ENCODE measurements at regions not wholly inside any gene's neighbourhood (a gene's known extent, or its start where the extent isn't known, plus 50 kb on each side); places are given as distances from the start of the nearest gene placed in this dataset.

DNA sequence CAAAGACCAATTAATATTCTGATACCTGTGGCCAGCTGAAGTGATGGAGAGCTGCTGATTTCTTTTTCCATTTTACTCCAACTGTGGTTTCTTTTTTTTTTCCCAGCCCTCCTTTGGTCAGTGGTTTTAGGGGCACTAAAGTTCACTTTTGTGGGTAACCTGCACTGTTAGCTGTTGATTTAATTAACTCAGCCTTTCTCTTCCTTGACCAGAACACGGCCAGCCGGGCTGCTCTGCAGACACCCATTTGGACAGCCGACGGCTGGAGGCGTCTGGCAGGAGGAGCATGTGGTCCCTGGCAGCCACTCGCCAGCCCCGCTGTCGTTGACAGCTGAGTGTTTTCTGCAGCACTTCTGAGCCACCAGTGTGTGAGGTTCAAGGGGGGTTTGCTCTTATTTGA lies 136.2 kb upstream of the RUNX3 start:
- Mint-ChIP-seq H3K4me1 (peaks cover 12 to 26% of the 10 kb centered on the region in 2 experiments), H3K36me3 (ENCODE audit: insufficient read depth in 1 of 3, low read depth in 3 of 3) (no peaks in the 10 kb centered on the region), H3K27me3 (ENCODE audit: low read depth) (peaks cover 4% of the 10 kb centered on the region), H3K27ac (no peak overlapping the region; a peak in 1 of 7 replicates), H3K9me3 (no peaks in the 10 kb centered on the region), H3K4me3 (no peak overlapping the region; a peak in 1 of 5 replicates)
- no peak overlapping the region for H3T11ph ChIP-seq (ENCODE audit: low read length)
- H3K79me1 ChIP-seq (ENCODE audit: insufficient read depth, low read depth, low read length, poor library complexity, severe bottlenecking): no peaks in the 10 kb centered on the region
- no peak overlapping the region for H3K23ac ChIP-seq (ENCODE audit: insufficient read length, low read depth, low read length)
- no peak overlapping the region for H3K4ac ChIP-seq (ENCODE audit: low read depth, low read length)
- H3K9me3 ChIP-seq (ENCODE audit: control insufficient read depth, low read depth, low read length): no peaks in the 10 kb centered on the region
- TF ChIP-seq, protein P1, sequence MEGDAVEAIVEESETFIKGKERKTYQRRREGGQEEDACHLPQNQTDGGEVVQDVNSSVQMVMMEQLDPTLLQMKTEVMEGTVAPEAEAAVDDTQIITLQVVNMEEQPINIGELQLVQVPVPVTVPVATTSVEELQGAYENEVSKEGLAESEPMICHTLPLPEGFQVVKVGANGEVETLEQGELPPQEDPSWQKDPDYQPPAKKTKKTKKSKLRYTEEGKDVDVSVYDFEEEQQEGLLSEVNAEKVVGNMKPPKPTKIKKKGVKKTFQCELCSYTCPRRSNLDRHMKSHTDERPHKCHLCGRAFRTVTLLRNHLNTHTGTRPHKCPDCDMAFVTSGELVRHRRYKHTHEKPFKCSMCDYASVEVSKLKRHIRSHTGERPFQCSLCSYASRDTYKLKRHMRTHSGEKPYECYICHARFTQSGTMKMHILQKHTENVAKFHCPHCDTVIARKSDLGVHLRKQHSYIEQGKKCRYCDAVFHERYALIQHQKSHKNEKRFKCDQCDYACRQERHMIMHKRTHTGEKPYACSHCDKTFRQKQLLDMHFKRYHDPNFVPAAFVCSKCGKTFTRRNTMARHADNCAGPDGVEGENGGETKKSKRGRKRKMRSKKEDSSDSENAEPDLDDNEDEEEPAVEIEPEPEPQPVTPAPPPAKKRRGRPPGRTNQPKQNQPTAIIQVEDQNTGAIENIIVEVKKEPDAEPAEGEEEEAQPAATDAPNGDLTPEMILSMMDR (conservative IDR thresholded peaks at IDR 0.05): no peak
- H3K56ac ChIP-seq (ENCODE audit: insufficient read length, low read depth, low read length): no peak overlapping the region
- no peaks in the 10 kb centered on the region for H3K27me3 ChIP-seq (ENCODE audit: insufficient read depth, low read length)
- WGBS (ENCODE audit: extremely low coverage, insufficient read length, low lambda C conversion rate): no CpG with 5 or more reads among the region's 8 CpGs
- H2BK5ac ChIP-seq (ENCODE audit: insufficient read length, low read length): no peak overlapping the region
- no peak overlapping the region for H2AK5ac ChIP-seq (ENCODE audit: insufficient read length, low read length)
- no peak overlapping the region for H2BK15ac ChIP-seq (ENCODE audit: low read depth, low read length)
- H3K9ac ChIP-seq (ENCODE audit: extremely low read depth, insufficient read length, low read length): no peak overlapping the region
- no peak overlapping the region for H3K27ac ChIP-seq (ENCODE audit: insufficient read length, low read depth, low read length)
- DNase-seq: no peak
- no peak overlapping the region for H2BK120ac ChIP-seq (ENCODE audit: low read depth, low read length, poor library complexity, severe bottlenecking)
- no peak overlapping the region for H4K5ac ChIP-seq (ENCODE audit: insufficient read length, low read depth, low read length)
- no peak overlapping the region for H4K8ac ChIP-seq (replicated peaks; ENCODE audit: insufficient read length, low read depth, low read length)
- no peaks in the 10 kb centered on the region for H4K20me1 ChIP-seq (ENCODE audit: control insufficient read depth, insufficient read depth, insufficient read length)
- no peak overlapping the region for H3K14ac ChIP-seq (ENCODE audit: insufficient read depth, low read length)
- no peaks in the 10 kb centered on the region for H3K23me2 ChIP-seq (ENCODE audit: insufficient read length, low read depth, low read length, poor library complexity, severe bottlenecking)
- no peak overlapping the region for H4K91ac ChIP-seq (ENCODE audit: insufficient read length, low read depth, low read length)
- no peak overlapping the region for H3K18ac ChIP-seq (ENCODE audit: insufficient read length, low read depth, low read length)
- no peak overlapping the region for H2BK20ac ChIP-seq (ENCODE audit: low read depth, low read length, poor library complexity, severe bottlenecking)
- no peak overlapping the region for H3K4me2 ChIP-seq (ENCODE audit: insufficient read depth, insufficient read length, low read length)
- no peaks in the 10 kb centered on the region for H3K4me1 ChIP-seq (ENCODE audit: insufficient read depth, low read length)
- H3K79me2 ChIP-seq (ENCODE audit: insufficient read depth, low read length): no peaks in the 10 kb centered on the region
- no peak overlapping the region for H2BK12ac ChIP-seq (ENCODE audit: insufficient read length, low read depth, low read length)
- no peak overlapping the region for H2AFZ ChIP-seq (ENCODE audit: low read length)

Measured in H9 (cell line).